ENCODE measurements at regions not wholly inside any gene's neighbourhood (a gene's known extent, or its start where the extent isn't known, plus 50 kb on each side); places are given as distances from the start of the nearest gene placed in this dataset.

DNA sequence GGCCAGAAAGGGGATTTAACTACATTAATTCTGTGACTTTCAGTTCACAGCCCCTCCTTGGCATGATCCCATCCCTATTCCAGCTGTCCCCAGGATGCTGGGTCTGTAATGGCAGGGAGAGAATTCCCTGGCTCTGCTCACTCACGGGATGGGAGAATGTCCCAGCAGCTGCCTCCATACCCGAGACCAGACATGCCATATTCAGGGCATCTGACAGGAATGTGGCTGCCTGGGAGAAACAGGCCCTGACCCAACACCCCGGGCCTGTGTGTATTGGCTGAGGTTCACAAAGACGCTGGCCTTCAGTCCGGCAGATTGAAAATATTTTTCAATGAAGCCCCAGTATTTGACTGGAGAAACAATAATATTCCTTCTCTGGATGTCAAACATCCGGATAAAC is 83.6 kb upstream of the SMAD3 start:
- TF ChIP-seq, protein P1, sequence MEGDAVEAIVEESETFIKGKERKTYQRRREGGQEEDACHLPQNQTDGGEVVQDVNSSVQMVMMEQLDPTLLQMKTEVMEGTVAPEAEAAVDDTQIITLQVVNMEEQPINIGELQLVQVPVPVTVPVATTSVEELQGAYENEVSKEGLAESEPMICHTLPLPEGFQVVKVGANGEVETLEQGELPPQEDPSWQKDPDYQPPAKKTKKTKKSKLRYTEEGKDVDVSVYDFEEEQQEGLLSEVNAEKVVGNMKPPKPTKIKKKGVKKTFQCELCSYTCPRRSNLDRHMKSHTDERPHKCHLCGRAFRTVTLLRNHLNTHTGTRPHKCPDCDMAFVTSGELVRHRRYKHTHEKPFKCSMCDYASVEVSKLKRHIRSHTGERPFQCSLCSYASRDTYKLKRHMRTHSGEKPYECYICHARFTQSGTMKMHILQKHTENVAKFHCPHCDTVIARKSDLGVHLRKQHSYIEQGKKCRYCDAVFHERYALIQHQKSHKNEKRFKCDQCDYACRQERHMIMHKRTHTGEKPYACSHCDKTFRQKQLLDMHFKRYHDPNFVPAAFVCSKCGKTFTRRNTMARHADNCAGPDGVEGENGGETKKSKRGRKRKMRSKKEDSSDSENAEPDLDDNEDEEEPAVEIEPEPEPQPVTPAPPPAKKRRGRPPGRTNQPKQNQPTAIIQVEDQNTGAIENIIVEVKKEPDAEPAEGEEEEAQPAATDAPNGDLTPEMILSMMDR (IDR thresholded peaks at IDR 0.05; ENCODE audit: unreplicated experiment in 3 of 3) = no peak
- Mint-ChIP-seq H3K36me3 (ENCODE audit: low read depth) (no peaks in the 10 kb centered on the region), H3K27ac (no peak overlapping the region), H3K4me1 (peaks cover 13% of the 10 kb centered on the region), H3K9me3 (no peaks in the 10 kb centered on the region), H3K4me3 (no peak overlapping the region), H3K27me3 (ENCODE audit: low read depth) (peaks cover 10% of the 10 kb centered on the region)

DNA sequence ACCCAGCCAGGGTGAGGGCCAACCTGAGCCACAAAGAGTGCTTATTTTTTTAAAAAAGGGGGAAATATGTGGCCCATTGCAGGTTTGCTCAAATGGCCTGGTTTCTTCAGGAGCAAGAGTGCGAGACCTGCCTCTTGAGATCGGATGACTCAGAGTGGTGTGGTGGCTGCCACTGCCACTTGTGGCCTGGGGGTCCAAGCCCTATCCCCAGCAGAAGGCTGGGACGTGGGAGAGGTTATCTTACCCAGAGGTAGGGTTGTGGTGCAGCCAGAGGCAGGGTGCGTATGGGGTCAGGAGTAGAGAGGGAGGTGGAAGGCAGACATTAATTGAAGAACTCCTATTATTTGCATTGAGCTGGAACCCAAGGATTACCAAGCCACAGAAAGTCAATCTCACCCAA is 83.2 kb upstream of the SMAD3 start:
- TF ChIP-seq, protein P1 (IDR thresholded peaks at IDR 0.05; ENCODE audit: unreplicated experiment in 3 of 3) = no peak
- H3K9me3 Mint-ChIP-seq = no peaks in the 10 kb centered on the region
- no peak overlapping the region for H3K4me3 Mint-ChIP-seq
- peaks cover 5% of the 10 kb centered on the region for H3K27me3 Mint-ChIP-seq (ENCODE audit: low read depth)
- peaks cover 13% of the 10 kb centered on the region for H3K4me1 Mint-ChIP-seq
- no peak overlapping the region for H3K27ac Mint-ChIP-seq
- H3K36me3 Mint-ChIP-seq (ENCODE audit: low read depth) = no peaks in the 10 kb centered on the region

DNA sequence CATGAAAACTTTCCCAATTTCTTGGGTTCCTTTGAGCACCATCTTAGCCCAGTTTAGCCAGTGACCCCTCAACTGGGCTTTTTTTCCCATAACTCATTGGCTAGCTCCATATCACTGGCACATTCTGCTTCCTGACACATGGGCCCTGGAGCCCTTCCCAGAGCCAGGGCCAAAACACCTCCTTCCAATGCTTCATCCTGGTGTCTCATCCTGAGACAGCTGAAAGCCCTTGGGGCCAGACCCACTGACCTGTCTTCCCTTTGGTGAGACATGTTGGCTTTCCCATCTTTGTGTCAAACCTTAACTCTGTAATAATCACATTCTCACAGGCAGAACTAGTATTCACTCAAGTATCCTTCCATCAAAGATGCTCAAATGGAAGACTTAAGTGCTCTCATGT is 82.6 kb upstream of the SMAD3 start:
- no peaks in the 10 kb centered on the region for H3K9me3 Mint-ChIP-seq
- H3K27ac Mint-ChIP-seq = no peak overlapping the region
- no peak overlapping the region for H3K4me3 Mint-ChIP-seq
- H3K4me1 Mint-ChIP-seq = peaks cover 13% of the 10 kb centered on the region
- H3K36me3 Mint-ChIP-seq (ENCODE audit: low read depth) = no peaks in the 10 kb centered on the region
- TF ChIP-seq, protein P1 (IDR thresholded peaks at IDR 0.05; ENCODE audit: unreplicated experiment in 3 of 3) = no peak
- peaks cover 5% of the 10 kb centered on the region for H3K27me3 Mint-ChIP-seq (ENCODE audit: low read depth)

DNA sequence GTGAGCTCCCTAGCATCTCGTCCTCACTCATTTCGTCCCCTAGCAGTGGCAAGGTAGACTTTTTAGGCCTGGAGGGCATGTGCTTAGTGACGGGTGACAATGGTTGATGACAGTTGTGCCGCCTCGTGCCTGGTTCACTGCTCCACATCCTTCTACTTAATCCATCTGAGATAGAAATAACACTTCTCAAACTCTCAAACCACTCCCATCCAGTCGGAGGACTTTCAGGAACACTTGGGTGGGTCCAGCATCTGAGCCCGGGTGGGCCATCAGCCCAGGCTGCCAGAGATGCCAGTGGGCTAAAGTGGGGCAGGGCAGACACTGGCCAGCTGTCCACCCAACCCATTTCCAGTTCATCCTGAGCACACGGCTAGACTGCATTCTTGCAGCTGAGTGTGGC is 79.7 kb upstream of the SMAD3 start:
- Mint-ChIP-seq H3K4me1 (peaks cover 13% of the 10 kb centered on the region), H3K9me3 (peaks cover 13% of the 10 kb centered on the region), H3K36me3 (ENCODE audit: low read depth) (no peaks in the 10 kb centered on the region), H3K4me3 (no peak overlapping the region), H3K27me3 (ENCODE audit: low read depth) (peaks cover 5% of the 10 kb centered on the region), H3K27ac (no peak overlapping the region)
- TF ChIP-seq, protein P1 (IDR thresholded peaks at IDR 0.05; ENCODE audit: unreplicated experiment in 3 of 3) = no peak

DNA sequence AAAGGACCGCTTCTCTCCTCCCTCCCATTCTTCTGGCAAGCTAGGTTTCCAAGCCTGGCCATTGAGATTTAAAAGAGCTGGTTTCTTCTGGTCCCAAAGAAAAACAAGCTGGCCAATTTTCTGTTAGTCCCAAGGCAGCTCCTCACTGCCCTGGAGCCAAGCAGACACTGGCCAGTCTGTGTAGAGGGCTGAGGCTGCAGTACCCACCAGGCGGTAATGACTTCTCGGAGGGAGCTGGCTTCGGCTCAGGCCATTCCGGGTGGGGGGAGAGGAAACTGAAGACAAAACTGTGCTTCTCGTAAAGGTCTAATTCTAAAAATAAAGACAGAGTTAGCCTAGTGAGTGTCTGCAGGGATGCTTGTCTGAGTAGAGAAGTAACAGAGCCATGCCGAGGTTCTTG is 78.5 kb upstream of the SMAD3 start:
- Mint-ChIP-seq H3K4me1 (peaks cover 8% of the 10 kb centered on the region), H3K4me3 (no peak overlapping the region), H3K9me3 (peaks cover 14% of the 10 kb centered on the region), H3K36me3 (ENCODE audit: low read depth) (no peaks in the 10 kb centered on the region), H3K27ac (no peak overlapping the region), H3K27me3 (ENCODE audit: low read depth) (peaks cover 5% of the 10 kb centered on the region)
- TF ChIP-seq, protein P1 (IDR thresholded peaks at IDR 0.05; ENCODE audit: unreplicated experiment in 3 of 3) = no peak

DNA sequence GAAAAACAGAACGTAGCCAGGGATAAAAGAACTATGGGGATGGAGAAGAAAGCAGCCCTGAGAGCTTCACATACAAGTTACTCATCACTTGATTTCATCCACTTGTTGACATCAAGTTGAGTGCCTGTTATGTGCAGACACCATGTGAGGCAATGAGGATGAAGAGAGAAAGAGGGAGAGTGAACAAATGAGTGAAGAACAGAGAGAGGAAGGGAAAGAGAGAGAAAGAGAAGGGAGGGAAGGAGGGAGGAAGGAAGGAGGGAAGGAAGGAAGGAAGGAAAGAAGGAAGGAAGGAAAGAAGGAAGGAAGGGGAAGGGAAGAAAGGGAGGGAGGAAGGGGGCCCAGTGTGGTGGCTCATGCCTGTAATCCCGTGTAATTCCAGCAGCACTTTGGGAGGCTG is 72.3 kb upstream of the SMAD3 start:
- Mint-ChIP-seq H3K9me3 (peaks cover 14% of the 10 kb centered on the region), H3K36me3 (ENCODE audit: low read depth) (no peaks in the 10 kb centered on the region), H3K27ac (no peak overlapping the region), H3K4me1 (no peaks in the 10 kb centered on the region), H3K27me3 (ENCODE audit: low read depth) (no peaks in the 10 kb centered on the region), H3K4me3 (no peak overlapping the region)
- TF ChIP-seq, protein P1 (IDR thresholded peaks at IDR 0.05; ENCODE audit: unreplicated experiment in 3 of 3) = no peak
